ENCODE measurements at regions not wholly inside any gene's neighbourhood (a gene's known extent, or its start where the extent isn't known, plus 50 kb on each side); places are given as distances from the start of the nearest gene placed in this dataset.

DNA sequence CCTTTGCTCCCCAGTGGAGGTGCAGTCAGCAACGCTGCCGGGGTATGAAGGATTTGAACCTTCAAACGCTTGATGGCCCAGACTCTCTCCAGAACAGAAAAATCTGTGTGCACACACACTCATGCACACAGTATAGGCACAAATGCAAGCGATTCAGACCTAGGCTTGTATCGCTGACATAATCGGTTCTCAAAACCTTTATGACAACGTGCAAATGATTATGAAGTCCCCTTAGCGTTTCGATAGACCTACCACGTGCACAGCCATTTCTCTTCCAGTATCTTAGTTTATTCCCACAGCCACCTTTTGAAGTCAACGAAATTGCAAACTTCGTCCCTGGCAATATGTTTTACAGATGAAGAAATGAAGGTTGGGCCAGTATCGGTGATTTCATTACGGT is 138.9 kb upstream of the MYCN start:
- no peaks in the 10 kb centered on the region for H3K36me3 Mint-ChIP-seq
- TF ChIP-seq SMAD4 (CRISPR knock-in tag; IDR thresholded peaks at IDR 0.05) = no peak
- no peak for TF ChIP-seq AFF4 (CRISPR knock-in tag; IDR thresholded peaks at IDR 0.05; ENCODE audit: borderline replicate concordance)
- no peak for TF ChIP-seq PRRX2 (CRISPR knock-in tag; IDR thresholded peaks at IDR 0.05)
- TF ChIP-seq, protein P1, sequence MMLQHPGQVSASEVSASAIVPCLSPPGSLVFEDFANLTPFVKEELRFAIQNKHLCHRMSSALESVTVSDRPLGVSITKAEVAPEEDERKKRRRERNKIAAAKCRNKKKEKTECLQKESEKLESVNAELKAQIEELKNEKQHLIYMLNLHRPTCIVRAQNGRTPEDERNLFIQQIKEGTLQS (CRISPR knock-in tag; conservative IDR thresholded peaks at IDR 0.05) = no peak
- no peak for TF ChIP-seq MYBL2 (CRISPR knock-in tag; IDR thresholded peaks at IDR 0.05)
- TF ChIP-seq ELF4 (CRISPR knock-in tag; IDR thresholded peaks at IDR 0.05; ENCODE audit: low read depth) = no peak
- no peak for TF ChIP-seq IRF2 (CRISPR knock-in tag; IDR thresholded peaks at IDR 0.05; ENCODE audit: borderline replicate concordance, low read depth)
- no peak for TF ChIP-seq IRF1 (CRISPR knock-in tag; IDR thresholded peaks at IDR 0.05)
- TF ChIP-seq RORB (CRISPR knock-in tag; IDR thresholded peaks at IDR 0.05) = no peak
- POLR2A ChIA-PET = no interaction called here
- ATAC-seq (no peak), DNase-seq (ENCODE audit: low spot score) (no peak)
- no peak overlapping the region for H3K27ac Mint-ChIP-seq
- H3K4me1 Mint-ChIP-seq = peaks cover 20% of the 10 kb centered on the region
- H3K4me3 Mint-ChIP-seq = no peak overlapping the region
- no peaks in the 10 kb centered on the region for H3K27me3 Mint-ChIP-seq (ENCODE audit: low read depth)
- CTCF ChIA-PET = interaction anchor here (0.8 kb wide), 1 partner anchor 9 kb away, joined by 3 read pairs; no protein-coding TSS in a partner anchor
- H3K9me3 Mint-ChIP-seq = peaks cover 8% of the 10 kb centered on the region

- H3K9me3 Mint-ChIP-seq = peaks cover 9% of the 10 kb centered on the region
- POLR2A ChIA-PET = no interaction called here
- no peaks in the 10 kb centered on the region for H3K36me3 Mint-ChIP-seq
- H3K4me3 Mint-ChIP-seq = no peak overlapping the region
- CTCF ChIA-PET = interaction anchor here (0.8 kb wide), 1 partner anchor 9 kb away, joined by 3 read pairs; no protein-coding TSS in a partner anchor
- H3K27ac Mint-ChIP-seq = no peak overlapping the region
- TF ChIP-seq ZNF121 (CRISPR knock-in tag; IDR thresholded peaks at IDR 0.05) (no peak), MAX (CRISPR knock-in tag; IDR thresholded peaks at IDR 0.05) (no peak), NFATC4 (CRISPR knock-in tag; IDR thresholded peaks at IDR 0.05) (no peak), NR2C2 (CRISPR knock-in tag; IDR thresholded peaks at IDR 0.05) (no peak), ATF1 (CRISPR knock-in tag; IDR thresholded peaks at IDR 0.05) (no peak), ESRRA (CRISPR knock-in tag; IDR thresholded peaks at IDR 0.05; ENCODE audit: borderline replicate concordance) (no peak), FOXP1 (CRISPR knock-in tag; IDR thresholded peaks at IDR 0.05; ENCODE audit: borderline replicate concordance) (no peak), ETV6 (CRISPR knock-in tag; IDR thresholded peaks at IDR 0.05) (no peak)
- H3K27me3 Mint-ChIP-seq (ENCODE audit: low read depth) = peaks cover 1% of the 10 kb centered on the region; the same call in 1 of the 2 replicates
- peaks cover 20% of the 10 kb centered on the region for H3K4me1 Mint-ChIP-seq
- no peak for DNase-seq (ENCODE audit: low spot score)
- no peak for ATAC-seq
Measured at GRCh38 chr2:15801904-15802303, 138.4 kb upstream of the MYCN start.

DNA sequence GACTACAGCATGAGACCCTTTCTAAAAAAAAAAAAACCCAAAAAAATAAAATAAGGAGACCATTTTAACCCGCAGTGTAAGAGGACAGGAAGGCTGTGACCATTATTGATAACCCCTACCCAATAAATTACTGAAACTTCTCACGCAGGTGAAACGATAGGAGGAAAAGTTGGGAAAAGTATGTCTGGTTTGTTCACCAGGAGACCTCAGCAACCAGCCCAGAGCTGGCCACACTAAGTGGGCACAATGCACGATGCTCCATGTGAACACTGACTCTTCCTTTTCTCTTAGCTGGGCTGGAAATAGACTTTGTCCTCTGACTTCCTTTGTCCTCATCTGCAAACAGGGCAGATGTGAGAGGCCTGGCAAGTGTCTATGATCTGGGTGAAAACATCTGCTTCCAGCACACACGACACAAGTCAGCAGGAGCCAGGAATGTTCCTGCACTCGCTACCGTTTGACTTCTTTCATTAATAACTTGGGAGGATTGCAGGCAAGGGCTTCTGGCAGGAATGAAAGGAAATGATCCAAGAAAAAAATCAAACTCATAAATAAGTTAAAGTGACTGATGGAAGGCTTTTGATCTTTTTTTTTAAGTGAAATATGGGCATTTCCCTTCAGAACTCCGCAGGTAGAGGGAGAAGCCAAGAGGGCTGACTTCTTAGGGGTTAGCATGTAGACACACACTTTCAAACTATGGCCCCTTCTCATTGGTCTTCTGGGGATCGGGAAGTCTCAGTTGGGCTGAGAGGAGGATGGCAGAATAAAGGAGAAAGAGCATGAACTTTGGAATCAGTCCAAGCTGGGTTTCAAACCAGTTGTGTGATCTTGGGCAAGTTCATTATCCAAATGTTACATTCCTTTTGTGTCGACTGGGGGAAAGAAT is 137.4 kb upstream of the MYCN start:
- TF ChIP-seq MAX (CRISPR knock-in tag; IDR thresholded peaks at IDR 0.05) (no peak), SMAD4 (CRISPR knock-in tag; IDR thresholded peaks at IDR 0.05) (no peak), NFATC4 (CRISPR knock-in tag; IDR thresholded peaks at IDR 0.05) (no peak), HMGA2 (CRISPR knock-in tag; IDR thresholded peaks at IDR 0.05) (no peak)
- TF ChIP-seq, protein P2, sequence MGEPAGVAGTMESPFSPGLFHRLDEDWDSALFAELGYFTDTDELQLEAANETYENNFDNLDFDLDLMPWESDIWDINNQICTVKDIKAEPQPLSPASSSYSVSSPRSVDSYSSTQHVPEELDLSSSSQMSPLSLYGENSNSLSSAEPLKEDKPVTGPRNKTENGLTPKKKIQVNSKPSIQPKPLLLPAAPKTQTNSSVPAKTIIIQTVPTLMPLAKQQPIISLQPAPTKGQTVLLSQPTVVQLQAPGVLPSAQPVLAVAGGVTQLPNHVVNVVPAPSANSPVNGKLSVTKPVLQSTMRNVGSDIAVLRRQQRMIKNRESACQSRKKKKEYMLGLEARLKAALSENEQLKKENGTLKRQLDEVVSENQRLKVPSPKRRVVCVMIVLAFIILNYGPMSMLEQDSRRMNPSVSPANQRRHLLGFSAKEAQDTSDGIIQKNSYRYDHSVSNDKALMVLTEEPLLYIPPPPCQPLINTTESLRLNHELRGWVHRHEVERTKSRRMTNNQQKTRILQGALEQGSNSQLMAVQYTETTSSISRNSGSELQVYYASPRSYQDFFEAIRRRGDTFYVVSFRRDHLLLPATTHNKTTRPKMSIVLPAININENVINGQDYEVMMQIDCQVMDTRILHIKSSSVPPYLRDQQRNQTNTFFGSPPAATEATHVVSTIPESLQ (CRISPR knock-in tag; IDR thresholded peaks at IDR 0.05) = no peak
- TF ChIP-seq, protein P3, sequence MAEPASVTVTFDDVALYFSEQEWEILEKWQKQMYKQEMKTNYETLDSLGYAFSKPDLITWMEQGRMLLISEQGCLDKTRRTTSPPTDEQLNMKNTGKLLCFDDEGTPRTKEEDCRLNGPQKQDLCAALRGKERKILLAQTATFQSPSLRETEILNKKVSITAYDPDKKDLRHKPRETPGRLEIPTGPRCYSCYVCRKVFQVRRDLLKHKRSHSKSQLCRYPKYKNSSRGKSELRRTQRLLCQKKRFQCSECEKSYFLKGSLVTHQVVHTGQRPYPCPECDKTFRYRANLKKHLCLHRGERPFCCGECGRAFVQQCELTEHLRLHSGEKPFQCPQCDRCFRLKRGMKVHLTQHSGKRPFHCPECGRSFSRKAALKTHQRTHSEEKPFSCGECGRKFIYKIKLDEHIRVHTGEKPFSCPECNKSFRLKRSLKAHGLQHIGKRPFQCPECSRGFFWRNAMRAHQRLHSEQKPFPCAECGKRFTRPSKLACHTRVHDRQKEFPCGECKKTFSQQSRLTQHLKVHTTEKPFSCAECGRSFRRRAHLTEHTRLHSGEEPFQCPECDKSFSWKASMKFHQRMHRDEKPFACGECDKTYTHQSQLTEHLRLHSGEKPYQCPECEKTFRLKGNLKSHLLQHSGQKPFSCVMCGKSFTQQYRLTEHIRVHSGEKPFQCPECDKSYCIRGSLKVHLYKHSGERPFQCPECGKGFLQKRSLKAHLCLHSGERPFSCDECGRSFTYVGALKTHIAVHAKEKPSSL (CRISPR knock-in tag; conservative IDR thresholded peaks at IDR 0.05) = no peak
- TF ChIP-seq, protein P4, sequence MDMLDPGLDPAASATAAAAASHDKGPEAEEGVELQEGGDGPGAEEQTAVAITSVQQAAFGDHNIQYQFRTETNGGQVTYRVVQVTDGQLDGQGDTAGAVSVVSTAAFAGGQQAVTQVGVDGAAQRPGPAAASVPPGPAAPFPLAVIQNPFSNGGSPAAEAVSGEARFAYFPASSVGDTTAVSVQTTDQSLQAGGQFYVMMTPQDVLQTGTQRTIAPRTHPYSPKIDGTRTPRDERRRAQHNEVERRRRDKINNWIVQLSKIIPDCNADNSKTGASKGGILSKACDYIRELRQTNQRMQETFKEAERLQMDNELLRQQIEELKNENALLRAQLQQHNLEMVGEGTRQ (CRISPR knock-in tag; IDR thresholded peaks at IDR 0.05) = no peak
- no peak overlapping the region for H3K27ac Mint-ChIP-seq

More for the DNA sequence above, 137.4 kb upstream of the MYCN start:
- Mint-ChIP-seq H3K36me3 (no peaks in the 10 kb centered on the region), H3K9me3 (peaks cover 9% of the 10 kb centered on the region), H3K27me3 (ENCODE audit: low read depth) (peaks cover 4% of the 10 kb centered on the region), H3K4me1 (peaks cover 12% of the 10 kb centered on the region), H3K4me3 (no peak overlapping the region)
- ATAC-seq = no peak
- no peak for DNase-seq (ENCODE audit: low spot score)
- ChIA-PET POLR2A (interaction anchor here (0.6 kb wide), 1 partner anchor 124 kb away, joined by 5 read pairs; no protein-coding TSS in a partner anchor), CTCF (interaction anchor here (1.8 kb wide), 1 partner anchor 24 kb away, joined by 4 read pairs; no protein-coding TSS in a partner anchor)
